HEK293T (cell line): ENCODE measurements at regions not wholly inside any gene's neighbourhood (a gene's known extent, or its start where the extent isn't known, plus 50 kb on each side); places are given as distances from the start of the nearest gene placed in this dataset.

Source experiments
- ARNT ChIP-seq: fragments of 450-650 bp; IDR thresholded peaks from 2 replicates; pipeline ENCODE4 v1.6.1; 2017; ENCODE audit warnings: mild to moderate bottlenecking
- BHLHE40 ChIP-seq: fragments of 450-650 bp; IDR thresholded peaks from 2 replicates; pipeline ENCODE4 v1.6.1; 2016; ENCODE audit warnings: mild to moderate bottlenecking, moderate library complexity, borderline replicate concordance
- FOXK2 ChIP-seq: fragments of 450-650 bp; IDR thresholded peaks from 2 replicates; pipeline ENCODE4 v1.6.1; 2016; ENCODE audit warnings: mild to moderate bottlenecking
- HDGF ChIP-seq: fragments of 450-650 bp; IDR thresholded peaks from 2 replicates; pipeline ENCODE4 v1.6.1; 2017; ENCODE audit warnings: antibody characterized with exemption, borderline replicate concordance
- L3MBTL2 ChIP-seq: fragments of 450-650 bp; conservative IDR thresholded peaks from 2 replicates; pipeline ENCODE4 v1.6.1; 2016; ENCODE audit warnings: mild to moderate bottlenecking
- LEF1 ChIP-seq: fragments of 450-650 bp; IDR thresholded peaks from 2 replicates; pipeline ENCODE4 v1.6.1; 2017; ENCODE audit warnings: mild to moderate bottlenecking, borderline replicate concordance
- NFRKB ChIP-seq: fragments of 450-650 bp; IDR thresholded peaks from 2 replicates; pipeline ENCODE4 v1.6.1; 2016; ENCODE audit warnings: mild to moderate bottlenecking, moderate library complexity
- SP1 ChIP-seq: fragments of 450-650 bp; IDR thresholded peaks from 2 replicates; pipeline ENCODE4 v1.6.1; 2017
- SUZ12 ChIP-seq: fragments of 450-650 bp; IDR thresholded peaks from 2 replicates; pipeline ENCODE4 v1.6.1; 2016; ENCODE audit warnings: mild to moderate bottlenecking
- TARDBP ChIP-seq: fragments of 450-650 bp; IDR thresholded peaks from 2 replicates; pipeline ENCODE4 v1.6.1; 2016
- TF ChIP-seq, protein P1 (sequence below): fragments of 450-650 bp; IDR thresholded peaks from 2 replicates; pipeline ENCODE4 v1.6.1; 2016

DNA sequence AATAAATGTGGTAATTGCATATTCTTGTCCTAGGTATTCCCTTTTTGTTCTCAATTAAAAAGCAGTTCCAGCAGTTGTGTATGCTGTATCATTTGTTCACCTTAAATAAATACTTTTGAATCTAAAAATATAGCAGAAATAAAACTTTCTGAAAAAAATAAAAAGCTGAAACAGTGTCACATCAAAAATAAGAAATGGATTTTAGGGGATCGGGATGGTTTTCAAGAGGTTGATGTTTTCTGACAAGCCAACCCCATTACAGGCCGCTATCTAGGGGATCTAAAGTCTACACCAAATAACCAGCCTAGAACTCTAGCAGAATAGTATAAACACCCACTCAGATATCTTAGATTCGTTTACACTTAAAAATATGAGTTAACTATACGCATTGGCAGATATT lies 95.4 kb upstream of the MAML3 start:
- TF ChIP-seq BHLHE40 (no peak), FOXK2 (no peak), NFRKB (no peak), HDGF (no peak), SP1 (no peak), TARDBP (no peak), SUZ12 (no peak), LEF1 (no peak), ARNT (no peak), L3MBTL2 (no peak)
- TF ChIP-seq, protein P1, sequence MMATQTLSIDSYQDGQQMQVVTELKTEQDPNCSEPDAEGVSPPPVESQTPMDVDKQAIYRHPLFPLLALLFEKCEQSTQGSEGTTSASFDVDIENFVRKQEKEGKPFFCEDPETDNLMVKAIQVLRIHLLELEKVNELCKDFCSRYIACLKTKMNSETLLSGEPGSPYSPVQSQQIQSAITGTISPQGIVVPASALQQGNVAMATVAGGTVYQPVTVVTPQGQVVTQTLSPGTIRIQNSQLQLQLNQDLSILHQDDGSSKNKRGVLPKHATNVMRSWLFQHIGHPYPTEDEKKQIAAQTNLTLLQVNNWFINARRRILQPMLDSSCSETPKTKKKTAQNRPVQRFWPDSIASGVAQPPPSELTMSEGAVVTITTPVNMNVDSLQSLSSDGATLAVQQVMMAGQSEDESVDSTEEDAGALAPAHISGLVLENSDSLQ, result no peak
